Natural killer cell (primary cell): ENCODE measurements at regions not wholly inside any gene's neighbourhood (a gene's known extent, or its start where the extent isn't known, plus 50 kb on each side); places are given as distances from the start of the nearest gene placed in this dataset.

Source experiments
- ATAC-seq, 3 donors: fragments of 150-1000 bp in 2 of 3; fragments of 200-7000 bp in 1 of 3; cut with Tn5 transposase; 1 replicate in 1 of 3; 2 replicates in 2 of 3; pipeline ENCODE4 v1.10.0; 2021; ENCODE audit warnings: mild to moderate bottlenecking in 2 of 3, moderate library complexity in 2 of 3
- DNase-seq, 2 donors: peaks; one replicate each; pipeline versions ENCODE4 v3.0.0 to v3.0.0-alpha.2; 2013 to 2021; ENCODE audit warnings: mixed read lengths in 1 of 2
- H3K27ac ChIP-seq: one replicate; pipeline ENCODE4 v1.5.1; 2013; ENCODE audit warnings: mild to moderate bottlenecking, low read length
- H3K27me3 ChIP-seq: one replicate; pipeline ENCODE4 v1.6.1; 2013; ENCODE audit warnings: low read length; ENCODE audit not compliant: control insufficient read depth, insufficient read depth
- H3K36me3 ChIP-seq: one replicate; pipeline ENCODE4 v1.6.1; 2013; ENCODE audit warnings: low read length; ENCODE audit not compliant: control insufficient read depth, insufficient read depth
- H3K4me1 ChIP-seq: one replicate; pipeline ENCODE4 v1.6.1; 2013; ENCODE audit warnings: low read length; ENCODE audit not compliant: control insufficient read depth, insufficient read depth
- H3K4me3 ChIP-seq: one replicate; pipeline ENCODE4 v1.5.1; 2013; ENCODE audit warnings: low read length
- H3K9me3 ChIP-seq: one replicate; pipeline ENCODE4 v1.6.1; 2013; ENCODE audit warnings: low read length; ENCODE audit not compliant: control insufficient read depth, insufficient read depth
- H3K27ac Mint-ChIP-seq, 2 donors: one replicate each; pipeline ENCODE4 v1.8.0; 2022; ENCODE audit warnings: mild to moderate bottlenecking in 2 of 2, mixed read lengths in 2 of 2, moderate library complexity in 1 of 2
- H3K27me3 Mint-ChIP-seq, 2 donors: one replicate each; pipeline ENCODE4 v1.8.0; 2022; ENCODE audit warnings: low read depth in 2 of 2, mixed read lengths in 2 of 2
- H3K36me3 Mint-ChIP-seq: one replicate; pipeline ENCODE4 v1.8.0; 2022; ENCODE audit warnings: mixed read lengths
- H3K4me1 Mint-ChIP-seq, 2 donors: one replicate each; pipeline ENCODE4 v1.8.0; 2022; ENCODE audit warnings: mixed read lengths in 2 of 2
- H3K4me3 Mint-ChIP-seq: one replicate; pipeline ENCODE4 v1.8.0; 2022; ENCODE audit warnings: mild to moderate bottlenecking, moderate library complexity, mixed read lengths
- H3K9me3 Mint-ChIP-seq, 2 donors: one replicate each; pipeline ENCODE4 v1.8.0; 2022; ENCODE audit warnings: mixed read lengths in 2 of 2
- WGBS: methylation state at CpG from one replicate; pipeline ENCODE4 v1.1.7; 2013; ENCODE audit warnings: missing lambda C conversion rate; ENCODE audit not compliant: insufficient coverage; 5-methylcytosine and 5-hydroxymethylcytosine counted together
- intact Hi-C: fragments of 100-400 bp; cut with micrococcal nuclease; formaldehyde crosslinking; loops from one replicate; pipeline ENCODE4 v1.14.2; 2022
- TF ChIP-seq, protein P1 (sequence below): fragments of 200-600 bp; IDR thresholded peaks from one replicate; pipeline ENCODE4 v1.8.0; 2022; ENCODE audit warnings: antibody characterized with exemption

DNA sequence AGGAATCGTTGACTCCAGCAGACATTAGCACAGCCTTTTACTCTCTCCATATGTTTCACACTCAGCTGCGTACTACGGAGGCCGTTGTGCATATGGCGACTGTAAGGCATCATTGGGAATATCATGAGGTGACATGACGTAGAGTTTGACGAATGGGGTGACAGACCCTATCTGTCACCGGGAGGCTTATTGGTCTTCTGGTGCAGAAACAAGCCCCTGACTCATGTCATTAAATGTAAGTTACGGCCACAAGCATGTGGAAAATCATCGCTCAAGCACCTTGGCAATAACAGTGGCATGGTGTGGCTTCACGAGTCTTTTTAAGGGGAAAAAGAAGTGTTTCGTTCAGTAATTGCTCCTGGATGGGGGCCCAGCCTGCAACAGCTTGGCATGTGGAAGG is 115.2 kb upstream of the LRPAP1 start:
- no peaks in the 10 kb centered on the region for H3K36me3 ChIP-seq
- H3K4me1 Mint-ChIP-seq: no peaks in the 10 kb centered on the region
- no peak overlapping the region for H3K27ac ChIP-seq
- TF ChIP-seq, protein P1, sequence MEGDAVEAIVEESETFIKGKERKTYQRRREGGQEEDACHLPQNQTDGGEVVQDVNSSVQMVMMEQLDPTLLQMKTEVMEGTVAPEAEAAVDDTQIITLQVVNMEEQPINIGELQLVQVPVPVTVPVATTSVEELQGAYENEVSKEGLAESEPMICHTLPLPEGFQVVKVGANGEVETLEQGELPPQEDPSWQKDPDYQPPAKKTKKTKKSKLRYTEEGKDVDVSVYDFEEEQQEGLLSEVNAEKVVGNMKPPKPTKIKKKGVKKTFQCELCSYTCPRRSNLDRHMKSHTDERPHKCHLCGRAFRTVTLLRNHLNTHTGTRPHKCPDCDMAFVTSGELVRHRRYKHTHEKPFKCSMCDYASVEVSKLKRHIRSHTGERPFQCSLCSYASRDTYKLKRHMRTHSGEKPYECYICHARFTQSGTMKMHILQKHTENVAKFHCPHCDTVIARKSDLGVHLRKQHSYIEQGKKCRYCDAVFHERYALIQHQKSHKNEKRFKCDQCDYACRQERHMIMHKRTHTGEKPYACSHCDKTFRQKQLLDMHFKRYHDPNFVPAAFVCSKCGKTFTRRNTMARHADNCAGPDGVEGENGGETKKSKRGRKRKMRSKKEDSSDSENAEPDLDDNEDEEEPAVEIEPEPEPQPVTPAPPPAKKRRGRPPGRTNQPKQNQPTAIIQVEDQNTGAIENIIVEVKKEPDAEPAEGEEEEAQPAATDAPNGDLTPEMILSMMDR: no peak
- no peak overlapping the region for H3K4me3 ChIP-seq
- intact Hi-C loops: no loop called here
- H3K9me3 Mint-ChIP-seq: no peaks in the 10 kb centered on the region
- no peaks in the 10 kb centered on the region for H3K9me3 ChIP-seq
- 90% methylated on average over 12 of the region's 12 CpGs for WGBS
- H3K4me1 ChIP-seq: no peaks in the 10 kb centered on the region
- no peak for DNase-seq
- no peak for ATAC-seq
- H3K36me3 Mint-ChIP-seq: no peaks in the 10 kb centered on the region
- H3K4me3 Mint-ChIP-seq: no peak overlapping the region
- H3K27me3 ChIP-seq: no peaks in the 10 kb centered on the region
- peaks cover 0 to 5% of the 10 kb centered on the region in 2 donors for H3K27me3 Mint-ChIP-seq
- H3K27ac Mint-ChIP-seq: no peak overlapping the region

DNA sequence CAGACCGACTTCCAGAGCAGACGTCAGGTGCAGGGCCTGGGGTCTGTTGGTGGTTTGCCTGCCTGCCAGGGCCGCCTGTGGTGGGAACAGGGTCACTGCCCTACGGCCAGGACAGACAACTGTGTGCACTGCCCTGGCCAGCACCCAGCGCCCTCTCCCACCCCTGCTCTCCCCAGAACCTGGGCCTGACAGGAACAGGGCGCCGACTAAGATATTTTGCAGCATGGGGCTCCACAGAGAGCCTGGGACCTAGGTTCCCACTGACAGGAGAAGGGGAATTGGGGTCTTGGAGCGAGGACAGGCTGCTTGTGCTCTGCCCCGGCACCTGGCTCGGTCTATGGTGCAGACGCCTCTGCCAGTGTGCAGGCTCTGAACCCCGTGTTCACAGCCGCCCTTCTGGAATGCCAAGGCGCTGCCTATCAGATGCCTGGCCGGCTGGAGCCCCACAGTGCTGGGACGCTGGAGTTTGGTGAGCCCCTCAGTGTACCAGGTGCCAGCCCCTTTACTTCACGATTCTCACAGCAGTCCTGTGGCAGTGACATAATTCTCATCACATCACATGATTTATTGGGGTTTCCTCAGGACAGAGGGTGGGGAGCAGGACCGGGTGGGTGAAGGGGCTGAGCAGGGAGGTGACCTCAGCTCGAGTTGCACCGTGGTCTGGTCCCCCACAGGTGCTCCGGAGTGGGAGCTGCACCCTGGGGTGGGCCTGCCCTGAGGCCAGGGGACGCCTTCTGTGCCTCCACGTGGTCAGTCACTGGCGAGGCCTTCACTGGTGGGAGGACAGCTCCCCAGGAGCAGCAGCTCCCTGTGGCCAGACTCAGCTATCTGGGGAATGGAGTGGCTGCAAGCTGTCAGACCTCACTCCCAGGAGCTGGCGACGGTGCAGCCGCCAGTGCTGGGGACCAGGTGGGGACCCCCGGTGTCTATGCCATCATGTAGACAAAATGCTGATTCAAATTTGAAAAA is 113.8 kb upstream of the LRPAP1 start:
- intact Hi-C loops: no loop called here
- Histone ChIP-seq H3K27ac (no peak overlapping the region), H3K4me3 (no peak overlapping the region), H3K9me3 (no peaks in the 10 kb centered on the region), H3K36me3 (no peaks in the 10 kb centered on the region), H3K27me3 (no peaks in the 10 kb centered on the region), H3K4me1 (no peaks in the 10 kb centered on the region)
- TF ChIP-seq, protein P1: no peak
- Mint-ChIP-seq H3K36me3 (no peaks in the 10 kb centered on the region), H3K4me3 (no peak overlapping the region), H3K27ac (no peak overlapping the region), H3K9me3 (no peaks in the 10 kb centered on the region), H3K27me3 (peaks cover 0 to 5% of the 10 kb centered on the region in 2 donors), H3K4me1 (no peaks in the 10 kb centered on the region)
- no peak for ATAC-seq
- WGBS: 69% methylated on average over 27 of the region's 28 CpGs
- DNase-seq: no peak

DNA sequence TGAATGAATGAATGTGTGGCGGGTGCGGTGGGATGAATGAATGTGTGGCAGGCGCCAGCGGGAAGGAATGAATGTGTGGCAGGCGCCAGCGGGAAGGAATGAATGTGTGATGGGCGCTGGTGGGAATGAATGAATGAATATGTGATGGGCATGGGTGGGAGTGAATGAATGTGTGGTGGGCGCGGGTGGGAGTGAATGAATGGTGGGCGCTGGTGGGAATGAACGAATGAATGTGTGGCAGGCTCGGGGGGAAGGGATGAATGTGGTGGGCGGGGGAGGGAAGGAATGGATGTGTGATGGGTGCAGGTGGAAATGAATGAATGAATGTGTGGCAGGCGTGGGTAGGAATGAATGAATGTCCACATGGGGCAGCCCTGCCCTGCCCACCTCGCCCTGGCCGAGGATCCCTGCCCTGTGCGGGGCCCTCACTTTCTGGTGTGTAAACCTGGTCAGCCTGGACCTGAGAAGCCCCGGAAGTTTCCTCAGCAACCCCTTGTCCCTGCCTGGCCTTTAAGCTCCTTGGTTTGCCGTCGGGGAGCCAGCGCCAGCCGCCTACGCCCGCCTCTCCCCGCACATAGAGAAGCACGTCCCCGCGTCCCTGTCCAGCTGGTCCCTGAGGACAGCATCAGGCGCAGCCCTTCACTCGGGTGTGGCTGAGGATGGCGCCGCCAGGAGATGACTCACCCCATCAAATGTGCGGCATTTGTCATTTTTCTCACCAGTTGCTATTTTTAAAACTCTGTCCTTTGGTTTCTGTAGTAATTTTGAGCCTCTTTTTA is 112.8 kb upstream of the LRPAP1 start:
- DNase-seq (no peak), ATAC-seq (no peak)
- Histone ChIP-seq H3K27ac (no peak overlapping the region), H3K4me3 (no peak overlapping the region), H3K4me1 (no peaks in the 10 kb centered on the region), H3K36me3 (no peaks in the 10 kb centered on the region), H3K27me3 (no peaks in the 10 kb centered on the region), H3K9me3 (no peaks in the 10 kb centered on the region)
- Mint-ChIP-seq H3K4me1 (no peaks in the 10 kb centered on the region), H3K4me3 (no peak overlapping the region), H3K27ac (no peak overlapping the region), H3K9me3 (no peaks in the 10 kb centered on the region), H3K36me3 (no peaks in the 10 kb centered on the region), H3K27me3 (peaks cover 0 to 6% of the 10 kb centered on the region in 2 donors)
- TF ChIP-seq, protein P1: no peak
- intact Hi-C loops: no loop called here
- WGBS: 77% methylated on average over 33 of the region's 33 CpGs
